GM19023 (cell line): ENCODE measurements at regions not wholly inside any gene's neighbourhood (a gene's known extent, or its start where the extent isn't known, plus 50 kb on each side); places are given as distances from the start of the nearest gene placed in this dataset.

ENCODE experiments used
- ATAC-seq: cut with Tn5 transposase; IDR thresholded peaks from one replicate; pipeline ENCODE4 v1.9.1; 2021; ENCODE audit warnings: mild to moderate bottlenecking, moderate library complexity; ENCODE audit not compliant: unreplicated experiment

DNA sequence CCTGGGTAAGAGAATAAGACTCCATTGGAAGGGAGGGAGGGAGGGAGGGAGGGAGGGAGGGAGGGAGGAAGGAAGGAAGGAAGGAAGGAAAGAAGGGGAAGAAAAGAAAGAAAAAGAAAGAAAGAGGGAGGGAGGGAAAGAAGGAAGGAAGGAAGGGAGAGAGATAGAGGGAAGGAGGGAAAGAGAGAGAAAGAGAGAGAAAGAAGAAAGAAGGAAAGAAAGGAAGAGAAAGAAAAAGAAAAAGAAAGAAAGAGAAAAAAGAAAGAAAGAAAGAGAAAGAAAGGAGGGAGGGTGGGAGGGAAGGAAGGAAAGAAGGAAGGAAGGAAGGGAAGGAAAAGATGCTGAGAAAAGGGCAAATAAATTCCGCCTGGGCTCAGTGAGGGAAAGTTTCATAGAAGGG is 74.7 kb upstream of the IFNAR2 start:
- no peak for ATAC-seq

DNA sequence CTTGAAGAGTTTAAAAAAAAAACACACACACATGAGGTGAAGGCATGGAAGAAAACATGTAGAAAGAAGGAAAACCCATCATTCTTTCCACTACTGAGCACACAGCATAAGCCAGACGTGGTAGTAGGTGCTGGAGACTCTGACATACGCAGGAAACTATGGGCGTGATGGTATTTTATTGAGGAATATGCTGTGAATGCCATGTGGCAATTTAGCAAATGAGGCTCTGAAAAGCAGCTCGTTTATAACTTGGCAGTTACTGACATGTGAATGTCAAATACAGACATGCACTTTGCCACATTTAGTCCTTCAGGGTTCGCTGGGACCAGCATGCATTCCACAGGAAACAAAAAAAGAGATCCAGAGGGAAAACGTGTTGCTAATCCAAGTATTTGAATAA is 74.3 kb upstream of the IFNAR2 start:
- ATAC-seq: no peak

DNA sequence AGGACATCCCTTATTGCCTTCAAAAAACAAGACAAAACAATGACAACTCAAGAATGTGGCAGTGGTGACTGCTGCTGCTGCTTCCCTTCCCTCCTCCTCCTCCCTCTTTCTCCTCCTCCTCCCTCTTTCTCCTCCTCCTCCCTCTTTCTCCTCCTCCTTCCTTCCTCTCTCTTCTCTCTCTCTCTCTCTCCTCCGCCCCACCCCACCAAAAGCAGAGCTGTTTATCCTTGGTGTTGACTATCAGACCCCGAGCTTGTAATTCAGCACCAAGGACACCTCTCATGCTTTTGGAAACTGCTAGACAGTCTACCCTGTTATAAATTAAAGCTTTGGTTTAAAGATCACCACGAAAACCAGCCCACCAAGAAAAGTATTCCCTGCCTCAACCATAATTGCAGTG is 72.4 kb upstream of the IFNAR2 start:
- no peak for ATAC-seq

DNA sequence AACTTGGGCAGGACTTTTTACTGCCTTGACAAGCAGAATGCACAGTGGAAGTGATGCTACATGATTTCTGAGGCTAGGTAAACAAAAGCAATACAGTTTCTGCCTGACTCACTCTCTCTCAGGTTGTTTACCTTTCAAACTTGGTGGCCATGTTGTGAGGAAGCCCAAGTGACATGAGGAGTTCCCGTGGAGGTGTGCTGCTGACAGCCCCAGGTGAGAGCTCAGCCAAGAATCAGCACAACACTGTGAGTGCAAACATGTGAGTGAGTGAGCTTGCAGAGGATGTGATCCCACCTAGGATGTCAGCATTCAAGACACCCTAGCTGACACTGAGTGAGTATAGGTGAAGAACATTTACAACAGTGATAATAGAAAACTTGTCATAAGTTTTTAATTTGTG is 71.1 kb upstream of the IFNAR2 start:
- ATAC-seq: no peak

DNA sequence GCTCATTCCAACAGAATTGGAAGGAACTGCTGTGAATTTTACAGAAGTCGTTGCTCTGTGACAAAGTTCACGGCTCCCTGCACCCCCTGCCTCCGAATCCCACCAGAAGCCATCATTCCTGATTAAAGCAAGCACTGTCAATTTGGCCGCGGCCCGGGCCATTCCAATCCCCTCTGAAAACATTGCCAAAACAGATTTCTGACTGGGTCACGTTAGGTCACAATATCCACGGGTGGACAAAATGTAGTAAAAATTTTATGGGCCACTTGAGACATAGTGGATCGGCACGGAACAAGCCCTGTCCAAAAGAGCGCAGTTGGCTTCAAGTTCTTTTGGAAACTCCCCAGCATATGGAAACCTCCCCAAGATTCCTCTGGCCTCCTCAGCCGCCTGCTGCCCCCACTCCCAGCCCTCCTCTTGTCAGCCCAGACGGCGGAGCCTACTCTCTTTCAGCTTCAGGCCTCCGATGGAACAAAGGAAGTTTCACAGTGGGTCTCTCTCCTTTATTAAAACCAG is 67.2 kb upstream of the IFNAR2 start:
- ATAC-seq: no peak

DNA sequence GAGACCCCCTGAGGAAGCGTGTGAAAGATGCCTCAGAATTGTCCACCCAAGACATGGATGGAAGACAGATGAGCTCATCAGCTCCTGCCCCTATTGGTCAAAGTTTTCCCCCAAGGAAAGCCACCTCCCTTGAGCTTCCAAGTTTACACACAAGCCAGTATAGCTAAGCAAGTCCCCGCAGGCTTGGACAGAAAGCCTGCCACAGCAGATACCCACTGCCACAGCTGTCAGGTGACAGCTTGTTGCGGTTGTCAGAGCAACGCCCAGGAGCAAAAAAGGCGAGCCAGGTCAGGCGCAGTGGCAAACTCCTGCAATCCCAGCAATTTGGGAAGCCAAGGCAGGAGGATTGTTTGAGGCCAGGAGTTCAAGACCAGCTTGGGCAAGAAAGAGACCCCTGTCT is 60.9 kb upstream of the IFNAR2 start:
- ATAC-seq: no peak

DNA sequence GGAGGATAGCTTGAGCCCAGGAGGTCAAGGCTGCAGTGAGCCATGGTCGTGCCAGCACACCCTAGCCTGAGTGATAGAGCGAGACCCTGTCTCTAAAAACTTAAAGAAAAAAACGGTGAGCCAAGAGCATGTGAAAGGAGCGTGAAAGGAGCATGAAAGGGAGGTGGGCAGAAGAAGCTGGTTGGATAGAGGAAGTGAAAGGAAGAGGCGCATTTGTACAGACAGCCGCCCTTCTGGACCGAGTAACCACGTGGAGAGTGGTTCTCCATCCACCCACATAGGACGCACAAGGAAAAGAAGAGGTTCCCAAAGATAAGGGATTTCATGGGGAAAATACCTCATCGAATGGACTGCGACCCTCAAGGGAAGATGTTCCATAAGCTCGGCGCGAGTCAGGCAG is 60.4 kb upstream of the IFNAR2 start:
- ATAC-seq: no peak

DNA sequence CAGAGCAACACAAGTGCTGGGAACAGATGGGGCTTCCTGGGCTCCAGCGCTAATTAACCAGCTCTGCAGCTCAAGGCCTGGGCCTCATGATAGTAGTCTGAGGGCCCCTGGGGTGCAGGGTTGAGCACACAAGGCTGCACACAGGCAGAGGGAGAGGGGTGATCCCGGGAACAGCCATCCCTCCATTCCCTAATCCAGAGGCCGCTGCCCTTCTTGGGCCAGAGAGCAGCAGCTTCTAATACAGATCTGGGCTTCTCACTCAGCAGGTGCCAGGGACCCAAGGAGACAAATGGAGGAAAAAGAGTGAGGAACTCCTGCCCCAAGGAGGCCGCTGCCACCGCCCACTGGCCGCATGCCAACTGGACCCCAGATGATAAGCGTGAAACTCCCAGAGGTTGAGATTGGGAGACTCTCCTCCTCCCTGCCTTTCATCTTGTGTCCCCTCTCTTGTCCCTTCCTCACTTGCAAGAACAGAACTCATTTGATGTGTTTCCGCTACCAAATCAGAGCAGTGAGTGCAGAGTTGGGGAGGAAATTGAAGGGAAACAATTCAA is 58.0 kb upstream of the IFNAR2 start:
- ATAC-seq: no peak

DNA sequence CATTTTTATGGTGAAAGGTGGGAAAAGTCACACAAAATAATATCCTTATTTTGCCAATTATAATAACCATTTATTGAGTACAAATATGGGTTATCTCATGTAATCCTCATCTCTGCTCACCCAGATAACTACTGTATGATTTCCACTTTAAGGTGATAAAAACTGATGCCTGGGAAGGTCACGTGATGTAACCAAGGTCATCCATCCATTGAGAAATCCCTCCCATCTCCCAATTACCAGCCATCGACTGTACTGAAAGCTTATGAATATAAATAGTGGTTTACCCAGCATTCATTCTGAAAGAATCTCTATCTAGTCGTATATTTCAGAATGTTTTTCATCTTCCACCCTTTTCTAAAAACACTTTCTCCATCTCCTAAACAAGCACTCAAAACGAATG is 55.0 kb upstream of the IFNAR2 start:
- no peak for ATAC-seq
